SHP77 (cell line): ENCODE measurements at regions not wholly inside any gene's neighbourhood (a gene's known extent, or its start where the extent isn't known, plus 50 kb on each side); places are given as distances from the start of the nearest gene placed in this dataset.
"Not testable (repeated sequence)": the region's sequence is repeated elsewhere in the genome, so short reads cannot be mapped to it uniquely, and the experiment has no call there.

Source experiments
- DNase-seq, 2 experiments: peaks; one replicate each; lab custom pipeline; 2025; lab: John Stamatoyannopoulos, UW

GRCh38 chr16:86347090-86347489 lies 163.2 kb upstream of the FOXF1 start:
- DNase-seq, result no peak

GRCh38 chr16:86347916-86348555 lies 162.3 kb upstream of the FOXF1 start:
- no peak for DNase-seq

GRCh38 chr16:86349338-86349900 lies 160.9 kb upstream of the FOXF1 start:
- no peak for DNase-seq

GRCh38 chr16:86350289-86350688 lies 160.0 kb upstream of the FOXF1 start:
- DNase-seq, result no peak

GRCh38 chr16:86351041-86351784 lies 159.1 kb upstream of the FOXF1 start:
- DNase-seq, result no peak

GRCh38 chr16:86351785-86352139 lies 158.6 kb upstream of the FOXF1 start:
- DNase-seq, result not testable (repeated sequence)

GRCh38 chr16:86353148-86353547 lies 157.2 kb upstream of the FOXF1 start:
- no peak for DNase-seq

- no peak for DNase-seq
Measured at GRCh38 chr16:86353948-86354347, 156.4 kb upstream of the FOXF1 start.

GRCh38 chr16:86354641-86355513 lies 155.4 kb upstream of the FOXF1 start:
- no peak for DNase-seq

- DNase-seq, result no peak
Measured at GRCh38 chr16:86355531-86355930, 154.8 kb upstream of the FOXF1 start.

GRCh38 chr16:86355951-86356350 lies 154.4 kb upstream of the FOXF1 start:
- DNase-seq, result no peak

- no peak for DNase-seq
Measured at GRCh38 chr16:86356804-86357203, 153.5 kb upstream of the FOXF1 start.

GRCh38 chr16:86357303-86357702 lies 153.0 kb upstream of the FOXF1 start:
- no peak for DNase-seq

- no peak for DNase-seq
Measured at GRCh38 chr16:86357950-86358349, 152.4 kb upstream of the FOXF1 start.

- DNase-seq, result no peak
Measured at GRCh38 chr16:86359571-86359970, 150.8 kb upstream of the FOXF1 start.

GRCh38 chr16:86362155-86362849 lies 148.0 kb upstream of the FOXF1 start:
- no peak for DNase-seq

- no peak for DNase-seq
Measured at GRCh38 chr16:86363057-86363490, 147.3 kb upstream of the FOXF1 start.

GRCh38 chr16:86363836-86364618 lies 146.3 kb upstream of the FOXF1 start:
- no peak for DNase-seq

- DNase-seq, result no peak
Measured at GRCh38 chr16:86364653-86365380, 145.5 kb upstream of the FOXF1 start.

GRCh38 chr16:86365513-86366273 lies 144.6 kb upstream of the FOXF1 start:
- DNase-seq, result no peak
